Stomach (tissue), 4 donors: ENCODE measurements at regions not wholly inside any gene's neighbourhood (a gene's known extent, or its start where the extent isn't known, plus 50 kb on each side); places are given as distances from the start of the nearest gene placed in this dataset.

Experiments used
- CTCF ChIP-seq, 7 experiments: fragments of 450-650 bp in 4 of 7; fragments of 200-600 bp in 3 of 7; sonication (generic) in 3 of 7; IDR thresholded peaks; one replicate each; pipeline ENCODE4 v1.5.1; 2016 to 2019; ENCODE audit warnings: antibody characterized with exemption in 7 of 7, control low read depth in 2 of 7, mild to moderate bottlenecking in 1 of 7
- POLR2AphosphoS5 ChIP-seq, 3 donors: sonication (generic); formaldehyde crosslinking; IDR thresholded peaks; one replicate each; pipeline ENCODE4 v1.6.1; 2016; ENCODE audit warnings: antibody characterized with exemption in 3 of 3

GRCh38 chr11:130749216-130749615 lies 167.1 kb downstream of the SNX19 start:
- TF ChIP-seq CTCF (IDR thresholded peaks at IDR 0.05) (no peak), POLR2AphosphoS5 (IDR thresholded peaks at IDR 0.05) (no peak)
